Fibroblast of the aortic adventitia (primary cell): ENCODE measurements at regions not wholly inside any gene's neighbourhood (a gene's known extent, or its start where the extent isn't known, plus 50 kb on each side); places are given as distances from the start of the nearest gene placed in this dataset.

Experiments used
- DNase-seq: peaks from one replicate; pipeline ENCODE4 v3.0.0-alpha.2; 2010; ENCODE audit warnings: low read depth
- H3K4me3 ChIP-seq: 2 replicates; pipeline ENCODE4 v1.5.1; 2011; ENCODE audit warnings: low read depth, mild to moderate bottlenecking, control low read depth, low read length, moderate library complexity
- CTCF ChIP-seq: IDR thresholded peaks from 2 replicates; pipeline ENCODE4 v1.5.1; 2011; ENCODE audit warnings: mild to moderate bottlenecking, low read length, control low read depth, inconsistent platforms; ENCODE audit not compliant: insufficient read depth

GRCh38 chr6:168217880-168218537 lies 101.6 kb downstream of the DACT2 start:
- no peak for TF ChIP-seq CTCF
- H3K4me3 ChIP-seq, result no peak overlapping the region
- peak; percentile 32 for DNase-seq

GRCh38 chr6:168217216-168217879 lies 102.2 kb downstream of the DACT2 start:
- DNase-seq, result no peak
- no peak for TF ChIP-seq CTCF
- no peak overlapping the region for H3K4me3 ChIP-seq

DNA sequence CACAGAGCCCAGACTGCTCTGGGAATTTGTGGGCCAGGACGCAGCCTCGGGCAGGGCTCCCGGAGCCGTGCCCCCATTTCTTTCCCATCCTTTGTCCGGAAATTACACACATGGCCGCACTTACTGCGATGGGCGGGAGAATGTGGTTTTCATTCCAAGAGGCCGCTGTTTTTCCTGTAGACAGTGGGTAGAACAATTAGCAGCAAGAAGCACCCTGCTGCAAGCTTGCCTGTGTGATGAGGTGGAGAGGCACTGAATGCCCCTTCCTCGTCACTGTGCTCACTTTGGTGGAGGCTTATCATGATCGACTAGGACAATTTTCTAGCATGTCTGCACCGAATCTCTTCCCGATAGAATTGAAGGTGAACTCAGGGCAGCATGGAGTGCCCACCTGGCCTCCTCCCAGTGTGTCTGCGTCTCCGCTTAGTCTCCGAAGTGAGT lies 102.8 kb downstream of the DACT2 start:
- no peak overlapping the region for H3K4me3 ChIP-seq
- peak; percentile 18 for DNase-seq
- no peak for TF ChIP-seq CTCF

DNA sequence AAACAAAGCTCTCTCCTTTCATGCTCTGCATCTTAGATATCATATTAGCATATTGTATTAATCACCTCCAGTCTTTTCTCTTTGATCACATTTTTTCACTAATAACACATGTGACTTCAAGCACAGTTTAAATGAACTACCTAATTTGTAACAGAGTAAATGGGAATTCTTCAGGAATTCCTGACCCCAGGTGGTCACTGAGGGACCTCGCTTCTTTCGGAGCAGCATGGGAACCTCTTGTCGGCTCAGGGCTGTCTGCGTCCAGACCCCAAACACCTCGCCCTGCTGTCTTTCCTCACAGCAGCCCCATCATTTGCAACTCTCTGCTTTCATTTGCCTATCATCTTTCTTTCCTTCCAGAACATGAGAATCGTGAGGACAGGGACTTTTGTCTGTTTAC lies 103.5 kb downstream of the DACT2 start:
- no peak overlapping the region for H3K4me3 ChIP-seq
- no peak for DNase-seq
- TF ChIP-seq CTCF, result no peak

- no peak for DNase-seq
- TF ChIP-seq CTCF, result no peak
- no peak overlapping the region for H3K4me3 ChIP-seq
These were observed 104.3 kb downstream of the DACT2 start for GRCh38 chr6:168215121-168215808.

GRCh38 chr6:168214586-168215104 lies 104.9 kb downstream of the DACT2 start:
- no peak for DNase-seq
- no peak for TF ChIP-seq CTCF
- H3K4me3 ChIP-seq, result no peak overlapping the region
